ENCODE measurements at regions not wholly inside any gene's neighbourhood (a gene's known extent, or its start where the extent isn't known, plus 50 kb on each side); places are given as distances from the start of the nearest gene placed in this dataset.
A peak's percentile ranks its signal among the peaks of the same experiment; 100 is the strongest.

GRCh38 chr3:102225407-102226132 lies 209.2 kb upstream of the ZPLD1 start:
- intact Hi-C loops (cut with micrococcal nuclease; ENCODE audit: unreplicated experiment) (loop anchor here (1.0 to 5.0 kb wide), 3 partner anchors 412 to 447 kb away; no protein-coding TSS in a partner anchor), in situ Hi-C loops (cut with HindIII; ENCODE audit: extremely low pct_ligation_motif_present, low pct_unique_long_range_greater_than_20kb) (loop anchor here (5.0 kb wide), 1 partner anchor 418 kb away; no protein-coding TSS in a partner anchor)
- no peaks in the 10 kb centered on the region for H4K20me1 ChIP-seq (ENCODE audit: insufficient read depth, low read length)
- no peaks in the 10 kb centered on the region for H3K9me3 ChIP-seq (ENCODE audit: low read length)
- 0 out of 5 replicates have a peak, but pooled peaks cover 0 to 5% of the 10 kb centered on the region in 2 experiments for H3K27me3 ChIP-seq (ENCODE audit: control insufficient read depth in 1 of 2, insufficient read depth in 2 of 2, low read length in 2 of 2)
- ChIA-PET POLR2A (no interaction called here), CTCF (ENCODE audit: low intra/inter-chr PET ratio, low total read pairs) (interaction anchor here (1.9 to 3.8 kb wide), 3 partner anchors 411 to 422 kb away, joined by 8 to 24 read pairs (median 24); no protein-coding TSS in a partner anchor)
- H3K4me1 ChIP-seq (ENCODE audit: insufficient read depth, low read length): no peaks in the 10 kb centered on the region
- no TSS peak for BruUV-seq (replicated peaks)
- H3K27ac ChIP-seq (ENCODE audit: extremely low read length, insufficient read depth, low read length): no peak overlapping the region
- H3K4me2 ChIP-seq (ENCODE audit: low read depth, low read length): no peak overlapping the region
- DNase-seq (ENCODE audit: low spot score) (peak; percentile 41), FAIRE-seq (no peak), ATAC-seq (peak; percentile 74)
- H3K79me2 ChIP-seq (ENCODE audit: insufficient read depth, low read length): no peaks in the 10 kb centered on the region
- 0% methylated on average over 1 of the region's 1 CpG for WGBS (ENCODE audit: low lambda C conversion rate)
- no peak overlapping the region for H3K4me3 ChIP-seq (replicated peaks in 1 of 3; ENCODE audit: insufficient read depth in 1 of 3, low read depth in 2 of 3, low read length in 3 of 3)
- no peak overlapping the region for H3K9ac ChIP-seq (ENCODE audit: insufficient read depth, low read depth, low read length)
- no peaks in the 10 kb centered on the region for H3K36me3 ChIP-seq (replicated peaks in 1 of 2; ENCODE audit: control insufficient read depth in 1 of 2, insufficient read depth in 2 of 2, low read length in 2 of 2)
- no peak overlapping the region for H2AFZ ChIP-seq (ENCODE audit: low read length)
- peak; percentile 68 for TF ChIP-seq ATF7 (IDR thresholded peaks at IDR 0.05)
- TF ChIP-seq ATF7 (CRISPR knock-in tag; IDR thresholded peaks at IDR 0.05): no peak
- TF ChIP-seq ZFP82 (CRISPR knock-in tag; IDR thresholded peaks at IDR 0.05; ENCODE audit: borderline replicate concordance): no peak
- no peak for TF ChIP-seq PHF8 (CRISPR knock-in tag; IDR thresholded peaks at IDR 0.05)
- no peak for TF ChIP-seq CHD2 (IDR thresholded peaks at IDR 0.05; ENCODE audit: low read depth, low read length)
- peak; percentile 69 for TF ChIP-seq CTCF (CRISPR knock-in tag; IDR thresholded peaks at IDR 0.05)
- TF ChIP-seq ZNF674 (CRISPR knock-in tag; IDR thresholded peaks at IDR 0.05; ENCODE audit: low read depth): no peak
- no peak for TF ChIP-seq ZNF841 (CRISPR knock-in tag; IDR thresholded peaks at IDR 0.05; ENCODE audit: borderline replicate concordance)
- TF ChIP-seq BCL6 (CRISPR knock-in tag; IDR thresholded peaks at IDR 0.05): no peak
- TF ChIP-seq SKIL (CRISPR knock-in tag; IDR thresholded peaks at IDR 0.05; ENCODE audit: borderline replicate concordance): no peak
- no peak for TF ChIP-seq ZFP62 (CRISPR knock-in tag; IDR thresholded peaks at IDR 0.05)
- TF ChIP-seq ZNF562 (CRISPR knock-in tag; IDR thresholded peaks at IDR 0.05; ENCODE audit: borderline replicate concordance): no peak
- no peak for TF ChIP-seq ZKSCAN1 (IDR thresholded peaks at IDR 0.05; ENCODE audit: low read length)
- TF ChIP-seq HCFC1 (IDR thresholded peaks at IDR 0.05; ENCODE audit: low read depth, low read length): no peak
- TF ChIP-seq JUNB (CRISPR knock-in tag; IDR thresholded peaks at IDR 0.05; ENCODE audit: borderline replicate concordance): no peak
- peak; percentile 16 for TF ChIP-seq HNRNPK (IDR thresholded peaks at IDR 0.05; ENCODE audit: low read depth, low read length, poor library complexity, severe bottlenecking)
- TF ChIP-seq HHEX (CRISPR knock-in tag; IDR thresholded peaks at IDR 0.05): no peak
- TF ChIP-seq SMC3 (IDR thresholded peaks at IDR 0.05; ENCODE audit: low read length): peak; percentile 73
- TF ChIP-seq, protein P1, sequence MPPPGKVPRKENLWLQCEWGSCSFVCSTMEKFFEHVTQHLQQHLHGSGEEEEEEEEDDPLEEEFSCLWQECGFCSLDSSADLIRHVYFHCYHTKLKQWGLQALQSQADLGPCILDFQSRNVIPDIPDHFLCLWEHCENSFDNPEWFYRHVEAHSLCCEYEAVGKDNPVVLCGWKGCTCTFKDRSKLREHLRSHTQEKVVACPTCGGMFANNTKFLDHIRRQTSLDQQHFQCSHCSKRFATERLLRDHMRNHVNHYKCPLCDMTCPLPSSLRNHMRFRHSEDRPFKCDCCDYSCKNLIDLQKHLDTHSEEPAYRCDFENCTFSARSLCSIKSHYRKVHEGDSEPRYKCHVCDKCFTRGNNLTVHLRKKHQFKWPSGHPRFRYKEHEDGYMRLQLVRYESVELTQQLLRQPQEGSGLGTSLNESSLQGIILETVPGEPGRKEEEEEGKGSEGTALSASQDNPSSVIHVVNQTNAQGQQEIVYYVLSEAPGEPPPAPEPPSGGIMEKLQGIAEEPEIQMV (CRISPR knock-in tag; IDR thresholded peaks at IDR 0.05; ENCODE audit: low read depth): no peak
- no peak for TF ChIP-seq SRSF1 (optimal IDR thresholded peaks at IDR 0.05; ENCODE audit: low read depth, low read length)
- TF ChIP-seq ONECUT2 (CRISPR knock-in tag; IDR thresholded peaks at IDR 0.05): no peak
- TF ChIP-seq STAG1 (CRISPR knock-in tag; IDR thresholded peaks at IDR 0.05): peak; percentile 92
